LoVo (cell line): ENCODE measurements at regions not wholly inside any gene's neighbourhood (a gene's known extent, or its start where the extent isn't known, plus 50 kb on each side); places are given as distances from the start of the nearest gene placed in this dataset.

ENCODE experiments used
- DNase-seq: peaks from one replicate; pipeline ENCODE4 v3.0.0-alpha.2; 2016; ENCODE audit warnings: low spot score

DNA sequence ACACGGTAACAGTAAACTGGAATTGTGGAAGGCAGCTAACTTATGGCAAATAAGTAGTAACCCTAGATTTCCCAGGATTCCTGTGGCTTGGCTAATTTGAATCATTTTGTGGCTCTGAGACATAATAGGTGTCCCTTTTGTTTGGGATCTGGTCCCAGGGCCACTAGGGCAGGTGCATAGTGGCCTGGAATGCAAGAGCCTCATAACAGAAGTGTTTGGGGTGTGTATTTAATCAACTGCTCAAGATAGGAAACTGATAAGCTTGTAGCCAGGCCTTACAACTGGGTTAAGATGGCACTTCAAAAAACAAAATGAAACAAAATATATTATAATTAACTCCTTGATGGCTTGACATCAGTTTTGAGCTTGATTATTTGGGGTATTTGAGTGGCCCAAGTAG is 541.8 kb downstream of the ETV1 start:
- no peak for DNase-seq

DNA sequence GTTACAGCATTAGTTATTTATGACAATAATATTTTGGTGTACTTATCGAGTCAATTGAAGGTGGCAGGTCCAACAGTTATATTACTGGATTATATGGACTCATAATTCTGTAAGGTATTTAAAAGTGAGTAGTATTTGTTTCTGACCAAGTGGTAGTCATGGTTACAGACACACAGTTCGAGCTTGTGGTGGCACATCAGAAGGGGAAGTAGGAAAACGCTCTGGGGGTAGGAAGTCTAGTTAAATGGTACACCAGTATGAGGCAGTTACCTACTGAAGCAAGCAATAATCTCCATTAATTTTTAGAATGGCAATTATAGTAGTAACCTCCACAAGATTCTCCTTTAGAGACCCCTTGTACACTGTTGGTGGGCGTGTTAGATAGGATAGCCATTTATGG is 541.2 kb downstream of the ETV1 start:
- DNase-seq, result no peak

DNA sequence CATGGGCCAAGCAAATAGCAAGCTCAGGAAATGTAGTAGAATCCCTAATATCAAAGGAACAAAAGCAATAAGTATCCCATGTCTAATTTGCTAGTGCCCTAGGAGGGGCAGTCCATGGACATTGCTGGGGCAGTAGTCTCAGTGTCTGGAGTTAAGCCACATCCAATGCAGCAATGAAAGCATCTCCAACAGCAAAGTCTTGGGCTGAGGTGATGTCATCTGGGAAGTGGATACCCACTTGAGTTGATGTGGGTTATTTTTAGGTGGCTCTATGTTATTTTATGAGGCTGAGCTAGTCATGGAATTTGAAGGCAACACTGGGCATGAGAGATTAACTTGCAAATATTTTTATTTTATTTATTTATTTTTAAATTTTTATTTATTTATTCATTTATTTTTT is 540.0 kb downstream of the ETV1 start:
- no peak for DNase-seq

GRCh38 chr7:13454916-13455592 is 534.4 kb downstream of the ETV1 start:
- DNase-seq, result no peak

GRCh38 chr7:13457790-13458189 is 531.7 kb downstream of the ETV1 start:
- DNase-seq, result no peak

GRCh38 chr7:13466874-13467547 is 522.5 kb downstream of the ETV1 start:
- no peak for DNase-seq

DNA sequence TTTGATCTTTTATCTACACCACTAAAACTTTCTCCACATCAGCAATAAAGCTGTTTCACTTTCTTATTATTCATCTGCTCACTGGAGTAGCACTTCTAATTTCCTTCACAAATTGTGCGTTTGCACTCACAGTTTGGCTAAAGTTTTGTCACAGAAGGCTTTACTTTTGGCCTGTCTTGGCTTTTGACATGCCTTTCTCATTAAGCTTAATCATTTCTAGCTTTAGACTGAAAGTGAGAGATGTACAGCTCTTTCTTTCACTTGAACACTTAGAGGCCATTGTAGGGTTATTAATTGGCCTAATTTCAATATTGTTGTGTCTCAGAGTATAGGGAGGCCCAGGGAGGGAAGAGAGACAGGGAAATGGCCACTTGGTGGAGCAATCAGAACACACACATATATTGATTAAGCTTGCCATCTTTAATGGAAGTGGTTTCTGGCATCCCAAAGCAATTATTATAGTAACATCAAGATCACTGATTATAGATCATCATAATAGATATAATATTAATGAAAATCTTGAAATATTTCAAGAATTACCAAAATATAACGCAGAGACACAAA is 512.5 kb downstream of the ETV1 start:
- no peak for DNase-seq

GRCh38 chr7:13489386-13489785 is 500.1 kb downstream of the ETV1 start:
- no peak for DNase-seq

DNA sequence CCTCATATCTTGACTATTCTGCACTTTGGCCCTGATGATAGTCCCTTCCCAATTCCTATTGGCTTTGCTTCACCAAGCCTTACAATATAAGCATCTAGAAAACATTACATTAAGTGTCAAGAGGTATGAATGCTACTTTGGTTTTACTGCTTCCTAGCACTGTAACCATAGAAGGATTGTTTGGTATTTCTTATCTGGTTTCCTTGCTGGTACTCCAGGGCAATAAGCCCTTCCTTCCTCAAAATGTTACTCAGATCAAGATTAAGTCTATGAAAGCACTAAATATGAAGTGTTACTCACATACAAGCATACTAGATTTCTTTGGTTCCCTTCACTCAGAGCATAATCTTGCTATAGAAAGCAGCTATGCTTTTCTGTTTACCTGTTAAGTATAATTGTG is 492.5 kb downstream of the ETV1 start:
- no peak for DNase-seq

GRCh38 chr7:13508586-13508985 is 480.9 kb downstream of the ETV1 start:
- DNase-seq, result no peak

GRCh38 chr7:13518738-13519137 is 470.7 kb downstream of the ETV1 start:
- DNase-seq, result no peak

GRCh38 chr7:13524076-13524475 is 465.4 kb downstream of the ETV1 start:
- DNase-seq, result no peak

GRCh38 chr7:13532028-13532753 is 457.3 kb downstream of the ETV1 start:
- DNase-seq, result peak; percentile 10

- DNase-seq, result no peak
These were observed 450.8 kb downstream of the ETV1 start for GRCh38 chr7:13538669-13539068.

DNA sequence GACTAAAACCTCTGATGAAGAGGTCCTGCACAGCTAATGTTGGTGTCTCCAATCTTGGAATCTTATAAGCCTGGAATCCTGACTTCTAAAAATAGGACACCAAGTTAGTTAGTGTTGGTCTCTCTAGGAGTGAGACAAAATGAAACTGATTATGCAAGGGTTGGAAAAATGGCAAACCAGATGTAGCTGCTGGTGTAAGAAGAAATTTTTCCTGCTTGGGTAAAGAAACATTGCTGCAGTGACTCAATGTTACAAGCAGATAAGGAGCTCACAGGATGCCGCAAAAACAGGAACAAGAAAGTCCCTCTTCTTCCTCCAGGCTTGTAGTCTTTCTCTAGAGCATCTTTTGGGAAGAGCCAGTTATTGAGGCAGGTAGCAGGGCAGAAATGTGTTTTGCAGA is 449.0 kb downstream of the ETV1 start:
- DNase-seq, result no peak

DNA sequence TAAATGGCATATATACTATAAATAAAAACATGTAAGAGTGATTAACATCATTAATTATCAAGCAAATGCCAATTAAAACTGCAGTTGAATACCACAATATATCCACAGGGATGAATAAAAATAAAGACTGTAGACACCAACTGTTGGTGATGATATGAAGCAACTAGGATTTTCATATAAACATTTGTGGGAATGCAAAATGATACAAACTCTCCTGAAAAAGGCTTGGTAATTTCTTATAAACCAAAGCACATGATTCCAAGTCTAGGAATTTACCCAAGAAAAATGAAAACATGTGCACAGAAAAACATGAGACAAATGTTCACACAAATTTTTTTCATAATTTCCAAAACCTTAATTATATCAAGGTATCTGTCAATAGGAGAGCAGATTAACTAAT is 448.1 kb downstream of the ETV1 start:
- DNase-seq, result no peak

GRCh38 chr7:13542451-13542850 is 447.0 kb downstream of the ETV1 start:
- DNase-seq, result no peak

DNA sequence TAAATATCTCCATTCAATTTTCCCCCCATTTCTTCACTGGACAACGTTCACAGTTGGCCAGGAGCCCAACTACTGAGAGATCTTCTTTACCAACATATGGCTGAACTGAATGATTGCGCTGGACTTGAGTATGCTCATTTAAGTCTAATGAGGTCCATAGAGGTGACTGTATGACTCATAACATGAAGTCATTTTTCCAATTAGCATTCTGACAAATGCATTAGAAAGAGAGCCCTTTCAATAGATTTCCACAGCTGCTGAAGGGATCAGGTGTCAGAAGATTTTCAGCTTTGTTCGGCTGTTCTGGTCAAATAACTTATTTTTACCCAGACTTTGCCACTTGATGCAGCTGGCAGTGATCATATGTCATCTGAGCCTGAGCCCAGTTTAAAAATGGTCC is 438.0 kb downstream of the ETV1 start:
- DNase-seq, result no peak

DNA sequence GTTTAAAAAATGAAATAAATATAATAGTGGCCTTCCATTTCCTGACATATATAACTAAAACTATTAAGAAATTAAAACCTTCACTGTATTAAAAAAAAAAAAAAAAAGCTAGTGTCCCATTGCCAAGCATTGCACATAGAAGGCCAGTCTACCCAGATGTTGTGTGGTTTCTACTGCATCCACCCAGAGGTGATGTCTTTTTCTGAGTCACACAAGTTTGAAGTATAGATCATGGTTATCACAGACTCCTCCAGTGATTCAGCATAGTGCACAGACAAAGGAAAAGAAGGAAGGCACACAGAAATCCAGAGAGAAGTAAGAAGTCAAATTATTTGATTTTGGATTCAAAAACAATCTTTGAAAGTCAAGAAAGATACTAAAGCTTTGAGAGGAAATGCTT is 429.0 kb downstream of the ETV1 start:
- DNase-seq, result no peak

GRCh38 chr7:13563257-13563656 is 426.2 kb downstream of the ETV1 start:
- DNase-seq, result no peak

DNA sequence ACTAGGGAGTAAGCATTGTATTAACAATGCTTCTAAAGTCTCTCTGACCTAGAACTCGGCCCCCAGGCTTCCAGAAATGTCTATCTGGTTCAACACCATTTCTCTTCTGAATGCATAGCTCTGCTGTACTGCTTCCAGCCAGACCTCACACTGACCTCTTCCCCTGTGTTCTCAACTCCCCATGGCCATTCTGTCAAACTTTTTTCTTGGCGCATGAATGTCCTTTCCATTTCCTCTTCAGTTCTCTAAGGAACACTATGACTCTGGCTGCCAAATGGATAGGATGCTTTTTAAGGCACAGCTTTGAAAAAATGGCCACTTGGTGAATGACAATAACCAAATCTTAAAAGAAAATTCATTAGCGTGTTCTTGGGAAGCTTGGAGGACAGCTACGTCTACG is 425.8 kb downstream of the ETV1 start:
- no peak for DNase-seq

DNA sequence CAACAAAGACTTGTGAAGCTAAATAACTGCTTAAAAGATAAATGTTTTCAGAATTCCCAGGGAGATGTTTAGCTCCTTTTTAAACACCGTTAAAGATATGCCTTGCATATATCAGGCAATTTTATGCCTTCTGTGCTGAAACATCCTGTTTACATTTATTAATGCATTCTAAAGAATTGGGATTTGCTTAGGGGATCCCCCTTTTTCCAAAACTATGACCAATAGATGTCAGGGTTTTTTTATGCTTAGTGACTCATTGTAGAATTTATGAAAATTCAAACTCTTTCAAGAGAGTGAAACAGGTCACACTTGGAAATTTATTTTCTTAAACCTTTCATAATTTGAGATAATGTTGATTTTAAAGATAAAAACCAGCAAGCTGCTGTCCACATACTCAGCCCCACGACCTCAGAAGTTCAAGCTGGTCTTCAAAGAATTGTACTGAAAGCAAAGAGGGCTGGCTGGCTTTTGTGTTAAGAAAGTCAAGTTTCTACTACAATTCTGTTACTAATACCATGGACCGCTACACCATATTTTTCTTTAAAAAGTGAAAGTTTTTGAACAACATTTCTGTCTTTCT is 411.8 kb downstream of the ETV1 start:
- DNase-seq, result no peak

- DNase-seq, result no peak
These were observed 411.2 kb downstream of the ETV1 start for GRCh38 chr7:13578294-13578693.
